Prostate gland (tissue), 2 donors: ENCODE measurements at regions not wholly inside any gene's neighbourhood (a gene's known extent, or its start where the extent isn't known, plus 50 kb on each side); places are given as distances from the start of the nearest gene placed in this dataset.

Experiments used
- POLR2A ChIP-seq: fragments of 450-650 bp; IDR thresholded peaks from one replicate; pipeline ENCODE4 v1.6.1; 2016; ENCODE audit warnings: antibody characterized with exemption, mild to moderate bottlenecking
- POLR2AphosphoS5 ChIP-seq: sonication (generic); formaldehyde crosslinking; IDR thresholded peaks from one replicate; pipeline ENCODE4 v1.6.1; 2017; ENCODE audit warnings: antibody characterized with exemption
- TF ChIP-seq, protein P1 (sequence below), 4 experiments: fragments of 200-600 bp in 2 of 4; fragments of 450-650 bp in 2 of 4; sonication (generic) in 2 of 4; IDR thresholded peaks; 1 replicate in 3 of 4; 2 replicates in 1 of 4; pipeline ENCODE4 v1.5.1; 2016 to 2019; ENCODE audit warnings: antibody characterized with exemption in 4 of 4, mild to moderate bottlenecking in 2 of 4, moderate library complexity in 2 of 4

DNA sequence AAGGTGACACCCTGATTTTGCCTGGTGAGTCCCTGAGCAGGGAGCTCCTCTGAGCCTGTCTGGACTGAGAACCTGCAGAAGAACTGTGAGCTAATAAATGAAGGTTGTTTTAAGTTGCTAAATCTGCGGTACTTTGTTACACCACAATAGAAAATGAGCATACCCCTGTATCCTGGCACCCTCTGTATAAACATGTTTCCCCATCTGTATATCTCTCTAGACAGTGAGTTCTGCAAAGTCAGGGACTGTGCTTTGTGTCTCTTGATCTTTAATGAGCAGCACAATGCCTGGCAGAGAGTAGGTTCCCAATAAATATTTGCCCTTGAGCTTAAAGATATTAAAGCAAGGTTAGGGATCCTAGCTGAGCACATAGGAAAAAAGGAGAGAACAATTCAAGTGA, 228.8 kb downstream of the OMA1 start:
- TF ChIP-seq, protein P1, sequence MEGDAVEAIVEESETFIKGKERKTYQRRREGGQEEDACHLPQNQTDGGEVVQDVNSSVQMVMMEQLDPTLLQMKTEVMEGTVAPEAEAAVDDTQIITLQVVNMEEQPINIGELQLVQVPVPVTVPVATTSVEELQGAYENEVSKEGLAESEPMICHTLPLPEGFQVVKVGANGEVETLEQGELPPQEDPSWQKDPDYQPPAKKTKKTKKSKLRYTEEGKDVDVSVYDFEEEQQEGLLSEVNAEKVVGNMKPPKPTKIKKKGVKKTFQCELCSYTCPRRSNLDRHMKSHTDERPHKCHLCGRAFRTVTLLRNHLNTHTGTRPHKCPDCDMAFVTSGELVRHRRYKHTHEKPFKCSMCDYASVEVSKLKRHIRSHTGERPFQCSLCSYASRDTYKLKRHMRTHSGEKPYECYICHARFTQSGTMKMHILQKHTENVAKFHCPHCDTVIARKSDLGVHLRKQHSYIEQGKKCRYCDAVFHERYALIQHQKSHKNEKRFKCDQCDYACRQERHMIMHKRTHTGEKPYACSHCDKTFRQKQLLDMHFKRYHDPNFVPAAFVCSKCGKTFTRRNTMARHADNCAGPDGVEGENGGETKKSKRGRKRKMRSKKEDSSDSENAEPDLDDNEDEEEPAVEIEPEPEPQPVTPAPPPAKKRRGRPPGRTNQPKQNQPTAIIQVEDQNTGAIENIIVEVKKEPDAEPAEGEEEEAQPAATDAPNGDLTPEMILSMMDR (IDR thresholded peaks at IDR 0.05), result no peak
- no peak for TF ChIP-seq POLR2AphosphoS5
- no peak for TF ChIP-seq POLR2A
